Hypothalamus (tissue), 51 donors: ENCODE measurements at regions not wholly inside any gene's neighbourhood (a gene's known extent, or its start where the extent isn't known, plus 50 kb on each side); places are given as distances from the start of the nearest gene placed in this dataset.

Experiments
- DNase-seq, 51 donors: peaks; one replicate each; lab custom pipeline; 2025; lab: John Stamatoyannopoulos, UW

DNA sequence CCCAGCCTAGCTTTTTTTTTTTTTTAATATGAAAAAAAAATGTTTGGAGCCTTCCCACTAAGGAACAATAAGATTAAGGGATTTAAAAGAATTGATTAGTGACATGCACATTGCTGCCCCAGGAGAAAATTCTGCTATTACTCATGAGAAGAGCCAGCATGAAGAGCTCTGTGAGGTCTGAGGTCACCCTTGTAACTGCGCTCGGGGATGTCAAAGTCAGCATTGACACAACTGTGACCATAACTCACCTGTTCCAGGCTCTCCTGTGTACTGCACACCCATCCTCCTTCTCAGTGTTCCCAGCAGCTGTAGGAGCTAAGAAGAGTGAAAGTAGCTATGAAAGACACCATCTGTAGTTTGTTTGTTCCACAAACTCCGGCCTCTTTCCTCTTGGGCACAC lies 109.8 kb upstream of the FGF3 start:
- DNase-seq: no peak

GRCh38 chr11:69930081-69931059 lies 111.2 kb upstream of the FGF3 start:
- no peak for DNase-seq

GRCh38 chr11:69931060-69931910 lies 112.1 kb upstream of the FGF3 start:
- no peak for DNase-seq

GRCh38 chr11:69931994-69932910 lies 113.0 kb upstream of the FGF3 start:
- no peak for DNase-seq

- DNase-seq: no peak
Observed at GRCh38 chr11:69934861-69935494, 115.8 kb upstream of the FGF3 start.

- no peak for DNase-seq
Observed at GRCh38 chr11:69935941-69936505, 116.8 kb upstream of the FGF3 start.

GRCh38 chr11:69936771-69937170 lies 117.6 kb upstream of the FGF3 start:
- DNase-seq: no peak

DNA sequence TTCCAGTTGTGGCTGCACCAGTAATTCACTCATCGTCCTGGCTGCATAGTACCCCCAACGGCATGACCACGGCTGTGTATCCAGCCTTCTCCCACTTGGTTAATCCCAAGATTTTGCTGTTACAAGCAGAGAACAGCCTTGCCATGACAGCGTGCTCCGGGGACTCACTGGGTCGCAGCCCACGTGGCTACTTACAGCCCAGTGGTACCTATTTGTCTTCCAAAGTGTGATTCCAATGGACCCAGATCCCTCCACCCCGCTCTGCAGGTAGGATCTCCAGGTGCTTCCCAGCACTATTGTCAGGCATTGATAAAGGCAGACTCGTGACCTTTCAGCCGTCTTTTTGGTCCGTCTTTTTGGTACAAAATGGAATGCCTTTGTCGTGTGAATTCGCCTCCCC lies 119.0 kb upstream of the FGF3 start:
- DNase-seq: no peak

GRCh38 chr11:69939551-69940245 lies 120.5 kb upstream of the FGF3 start:
- no peak for DNase-seq

GRCh38 chr11:69940246-69940610 lies 121.0 kb upstream of the FGF3 start:
- DNase-seq: no peak

- DNase-seq: no peak
Observed at GRCh38 chr11:69941546-69942332, 122.5 kb upstream of the FGF3 start.

DNA sequence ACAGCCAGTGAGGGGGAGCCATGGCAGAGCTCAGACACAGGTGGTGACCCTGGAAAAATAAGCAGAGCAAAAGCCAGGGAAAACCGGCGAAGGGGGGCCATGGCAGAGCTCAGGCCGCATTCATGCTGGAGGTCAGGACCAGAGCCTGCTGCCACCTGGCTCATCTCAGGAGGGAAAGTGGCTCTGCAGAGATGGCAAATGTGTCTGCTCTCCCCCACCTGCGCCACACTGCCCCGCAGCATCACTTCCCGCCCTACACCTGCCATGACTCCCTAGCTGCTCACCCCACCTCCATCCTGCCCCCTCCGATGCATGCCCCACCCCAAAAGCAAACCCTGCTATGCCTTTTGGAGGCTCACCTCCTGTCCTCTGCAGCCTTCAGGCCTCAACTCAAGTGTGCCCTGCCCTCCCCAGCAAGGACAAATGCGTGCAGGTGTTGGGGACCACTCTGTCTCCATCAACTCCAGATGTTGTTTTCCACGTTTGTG lies 123.2 kb upstream of the FGF3 start:
- no peak for DNase-seq

DNA sequence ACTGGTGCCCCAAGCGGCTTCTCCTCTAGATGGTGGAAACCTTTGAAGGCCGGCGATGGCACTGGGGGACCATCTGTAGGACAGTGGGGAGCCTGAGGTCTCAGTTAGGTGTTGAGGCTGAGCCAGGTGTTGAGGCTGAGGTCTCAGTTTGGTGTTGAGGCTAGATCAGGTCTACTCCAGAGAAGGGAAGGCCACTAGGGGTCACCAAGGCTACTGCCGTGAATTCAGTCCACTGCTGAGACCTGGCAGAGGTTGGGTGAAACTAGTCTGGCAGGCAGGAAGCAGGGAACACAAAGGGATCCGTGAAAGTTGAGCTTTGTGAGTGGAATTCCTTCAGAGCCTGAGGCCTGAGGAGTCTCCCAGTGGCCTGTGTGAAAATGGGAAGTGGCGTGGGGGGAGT lies 123.8 kb upstream of the FGF3 start:
- no peak for DNase-seq

GRCh38 chr11:69943506-69943905 lies 124.3 kb upstream of the FGF3 start:
- DNase-seq: no peak

DNA sequence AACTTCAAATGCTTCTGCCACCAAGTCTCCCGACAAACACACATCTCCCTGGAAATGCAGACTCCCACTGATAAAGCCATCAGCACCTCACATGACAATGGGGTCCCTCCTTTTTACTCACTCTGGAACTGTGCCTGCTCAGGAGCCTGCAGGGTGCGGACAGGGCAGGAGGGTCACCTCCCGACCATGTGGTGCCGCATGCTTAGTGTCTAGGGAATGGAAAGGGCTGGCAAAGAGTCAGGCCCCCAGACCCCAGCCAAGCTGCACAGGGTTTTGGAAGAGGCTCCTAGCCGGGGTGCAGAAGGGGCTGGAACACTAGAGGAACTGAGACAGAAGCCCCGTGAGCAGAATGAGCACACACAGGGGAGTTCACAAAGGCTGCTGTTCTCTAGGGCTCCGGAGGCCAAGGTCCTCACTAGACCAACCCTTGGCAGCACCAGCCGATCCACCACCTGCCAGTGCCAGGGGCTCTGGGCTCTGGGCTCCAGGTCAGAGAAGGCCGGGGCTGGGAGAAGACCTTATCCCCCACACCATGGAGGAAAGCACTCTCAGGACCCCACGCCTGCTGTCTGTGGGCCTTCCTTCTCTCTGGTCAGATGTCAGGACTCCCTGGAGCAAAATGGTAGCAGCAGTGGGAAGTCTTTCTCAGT lies 125.1 kb upstream of the FGF3 start:
- no peak for DNase-seq

DNA sequence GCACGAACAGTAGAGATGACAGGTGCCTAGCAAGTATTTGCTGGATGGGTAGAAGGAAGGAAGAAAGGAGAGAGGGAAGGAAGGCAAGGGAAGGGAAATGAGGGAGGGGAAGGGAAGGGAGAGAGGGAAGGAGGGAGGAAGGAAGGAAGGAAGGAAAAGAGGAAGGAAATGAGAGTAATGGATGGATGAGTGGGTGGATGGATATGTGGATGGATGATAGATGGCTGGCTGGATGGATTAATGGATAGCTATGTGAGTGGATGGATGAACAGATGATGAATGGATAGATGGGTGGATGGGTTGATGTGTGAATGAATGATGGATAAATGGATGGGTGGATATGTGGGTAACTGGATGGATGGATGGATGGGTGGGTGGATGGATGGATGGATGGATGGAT lies 125.9 kb upstream of the FGF3 start:
- DNase-seq: no peak

GRCh38 chr11:69947059-69947792 lies 128.0 kb upstream of the FGF3 start:
- no peak for DNase-seq
